ENCODE measurements at regions not wholly inside any gene's neighbourhood (a gene's known extent, or its start where the extent isn't known, plus 50 kb on each side); places are given as distances from the start of the nearest gene placed in this dataset.

DNA sequence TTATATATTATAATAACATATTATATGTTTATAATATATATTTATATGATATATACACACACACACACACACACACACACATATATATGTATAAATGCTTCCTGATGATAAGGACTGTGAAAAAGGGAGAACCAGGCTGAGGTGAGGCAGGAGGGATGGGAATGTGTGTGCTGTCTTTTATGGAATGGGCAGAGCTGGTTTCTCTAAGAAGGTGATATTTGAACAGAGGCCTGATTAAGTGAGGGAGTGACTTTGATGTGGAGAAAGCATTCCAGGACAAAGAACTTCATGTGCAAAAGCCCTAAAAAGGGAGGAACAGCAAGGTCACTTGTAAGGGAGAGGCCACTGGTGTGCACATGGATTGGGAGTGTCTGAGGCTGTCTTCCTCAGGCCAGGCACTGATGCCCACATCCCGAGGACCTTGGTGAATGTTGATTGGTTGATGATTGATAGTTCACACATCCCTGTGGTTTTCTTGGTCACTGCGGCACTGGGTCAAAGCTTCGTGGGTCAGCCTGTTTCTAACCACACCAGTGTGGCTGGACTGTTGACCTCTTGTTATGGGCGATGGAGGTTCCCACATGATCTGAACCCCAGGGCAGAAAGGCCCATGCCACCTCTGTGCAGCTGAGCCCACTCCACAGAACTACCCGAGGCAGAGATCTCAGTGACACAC, 196.9 kb downstream of the MYCN start:
- DNase-seq (ENCODE audit: low read depth): no peak
- no peak overlapping the region for H3K4me3 ChIP-seq (ENCODE audit: low read depth, low read length)
- TF ChIP-seq, protein P1, sequence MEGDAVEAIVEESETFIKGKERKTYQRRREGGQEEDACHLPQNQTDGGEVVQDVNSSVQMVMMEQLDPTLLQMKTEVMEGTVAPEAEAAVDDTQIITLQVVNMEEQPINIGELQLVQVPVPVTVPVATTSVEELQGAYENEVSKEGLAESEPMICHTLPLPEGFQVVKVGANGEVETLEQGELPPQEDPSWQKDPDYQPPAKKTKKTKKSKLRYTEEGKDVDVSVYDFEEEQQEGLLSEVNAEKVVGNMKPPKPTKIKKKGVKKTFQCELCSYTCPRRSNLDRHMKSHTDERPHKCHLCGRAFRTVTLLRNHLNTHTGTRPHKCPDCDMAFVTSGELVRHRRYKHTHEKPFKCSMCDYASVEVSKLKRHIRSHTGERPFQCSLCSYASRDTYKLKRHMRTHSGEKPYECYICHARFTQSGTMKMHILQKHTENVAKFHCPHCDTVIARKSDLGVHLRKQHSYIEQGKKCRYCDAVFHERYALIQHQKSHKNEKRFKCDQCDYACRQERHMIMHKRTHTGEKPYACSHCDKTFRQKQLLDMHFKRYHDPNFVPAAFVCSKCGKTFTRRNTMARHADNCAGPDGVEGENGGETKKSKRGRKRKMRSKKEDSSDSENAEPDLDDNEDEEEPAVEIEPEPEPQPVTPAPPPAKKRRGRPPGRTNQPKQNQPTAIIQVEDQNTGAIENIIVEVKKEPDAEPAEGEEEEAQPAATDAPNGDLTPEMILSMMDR (IDR thresholded peaks at IDR 0.05; ENCODE audit: low read depth, low read length, missing control alignments): no peak

DNA sequence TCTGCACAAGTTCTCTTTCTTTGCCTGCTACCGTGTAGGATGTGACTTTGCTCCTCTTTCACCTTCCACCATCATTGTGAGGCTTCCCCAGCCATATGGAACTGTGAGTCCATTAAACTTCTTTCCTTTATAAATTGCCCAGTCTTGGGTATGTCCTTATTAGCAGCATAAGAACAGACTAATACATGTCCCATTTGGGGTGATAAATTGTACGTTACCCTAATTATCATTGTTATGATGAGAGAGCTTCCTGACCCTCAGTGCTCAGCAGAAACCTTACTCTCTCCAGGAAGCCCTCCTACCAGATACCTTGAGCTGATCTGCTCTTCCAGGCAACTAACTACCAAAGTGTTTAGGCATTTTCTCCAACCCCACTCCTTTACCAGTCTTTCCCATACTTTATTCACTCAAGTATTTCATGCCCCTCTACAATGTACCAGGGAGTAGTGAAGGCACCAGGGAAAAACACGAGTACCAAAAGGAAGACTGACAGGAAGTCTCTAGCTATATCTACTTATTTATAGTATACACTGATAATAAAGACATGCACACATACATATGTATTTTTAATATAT, 196.2 kb downstream of the MYCN start:
- H3K4me3 ChIP-seq (ENCODE audit: low read depth, low read length): no peak overlapping the region
- TF ChIP-seq, protein P1 (IDR thresholded peaks at IDR 0.05; ENCODE audit: low read depth, low read length, missing control alignments): no peak
- no peak for DNase-seq (ENCODE audit: low read depth)

DNA sequence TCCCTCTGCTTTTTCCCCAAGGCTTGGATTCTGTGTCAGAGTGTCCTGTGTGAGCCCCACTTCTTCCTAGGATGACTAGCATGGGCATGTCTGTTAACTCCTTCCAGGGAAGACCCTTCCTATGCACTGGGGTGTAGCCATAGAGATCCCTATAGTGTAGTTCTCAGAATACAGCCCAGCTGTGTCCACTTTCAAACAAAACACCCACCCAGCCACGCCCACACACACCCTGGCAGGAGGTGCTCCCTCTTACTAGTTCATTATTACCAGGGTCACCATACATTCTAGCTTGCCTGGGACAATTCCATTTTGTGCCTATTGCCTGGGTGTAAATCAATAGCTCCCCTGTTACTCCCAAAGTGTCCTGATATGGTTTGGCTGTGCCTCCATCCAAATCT, 195.6 kb downstream of the MYCN start:
- TF ChIP-seq, protein P1 (IDR thresholded peaks at IDR 0.05; ENCODE audit: low read depth, low read length, missing control alignments): no peak
- DNase-seq (ENCODE audit: low read depth): no peak
- no peak overlapping the region for H3K4me3 ChIP-seq (ENCODE audit: low read depth, low read length)

DNA sequence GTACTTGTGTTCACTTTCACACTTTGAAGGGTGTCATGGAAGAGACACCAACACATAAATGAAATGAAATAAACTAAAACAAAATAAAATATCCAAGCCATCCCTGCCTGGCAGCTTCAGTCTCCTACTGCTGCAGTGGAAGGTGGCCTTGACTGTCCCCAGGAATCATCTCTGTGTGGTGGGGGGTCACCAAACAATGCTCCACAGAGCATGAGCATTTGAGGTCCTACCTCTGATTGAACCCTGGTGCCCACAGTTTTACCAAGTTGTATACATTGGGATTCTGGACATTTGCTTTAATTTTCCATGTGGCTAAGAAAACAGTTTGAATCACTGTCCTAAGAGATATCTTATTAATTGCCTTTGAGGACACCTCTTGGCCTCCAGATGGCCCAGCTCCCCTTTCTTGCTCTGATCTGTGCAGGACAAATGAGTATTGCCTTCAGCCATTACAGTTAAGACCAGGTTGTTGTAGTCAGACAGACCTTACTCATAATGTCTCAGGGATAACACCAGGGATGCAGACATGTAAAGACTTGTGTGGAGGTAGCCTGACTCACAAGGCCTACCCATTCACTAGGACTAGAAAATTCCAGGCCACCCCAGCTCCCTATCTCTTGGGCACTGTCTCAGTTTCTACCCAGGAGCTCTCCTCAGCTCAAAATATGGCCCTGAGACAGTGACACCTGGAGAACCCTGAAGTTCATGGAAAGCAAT, 195.0 kb downstream of the MYCN start:
- peak; percentile 2 for DNase-seq (ENCODE audit: low read depth)
- TF ChIP-seq, protein P1 (IDR thresholded peaks at IDR 0.05; ENCODE audit: low read depth, low read length, missing control alignments): no peak
- H3K4me3 ChIP-seq (ENCODE audit: low read depth, low read length): no peak overlapping the region

DNA sequence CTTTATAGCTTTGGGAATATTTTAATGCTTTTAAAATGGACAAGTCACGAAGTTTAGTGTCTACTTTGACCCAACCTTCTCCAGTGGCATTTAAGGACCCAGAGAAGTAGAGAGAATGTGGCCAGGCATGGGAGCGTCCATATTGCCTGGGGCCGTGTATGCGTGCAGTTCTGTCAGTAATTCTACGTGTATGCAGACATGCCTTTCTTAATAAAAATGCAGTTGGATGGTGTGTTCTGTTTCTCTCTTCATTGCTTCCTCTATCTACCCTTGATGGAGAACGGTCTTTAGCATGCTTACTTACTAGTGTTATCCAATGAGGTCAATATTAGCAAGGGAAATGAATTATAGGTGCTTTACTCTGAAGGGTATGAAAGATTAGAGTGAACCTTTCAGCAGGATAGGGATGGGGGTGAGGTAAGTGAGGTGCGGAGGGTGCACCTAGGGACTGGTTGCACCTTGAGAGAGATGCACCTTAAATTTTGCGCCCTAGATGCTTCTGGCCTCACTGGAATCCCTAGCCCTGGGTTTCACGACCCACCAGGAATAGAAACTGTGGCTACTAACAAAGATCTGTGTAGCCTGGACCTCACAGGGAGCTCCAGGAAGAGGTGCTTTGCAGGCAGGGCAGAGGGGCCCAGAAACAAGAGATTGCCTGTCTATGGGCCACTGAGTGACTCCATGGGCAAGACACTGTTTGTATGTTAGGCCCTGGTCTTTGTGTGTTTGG, 194.3 kb downstream of the MYCN start:
- H3K4me3 ChIP-seq (ENCODE audit: low read depth, low read length): no peak overlapping the region
- DNase-seq (ENCODE audit: low read depth): no peak
- TF ChIP-seq, protein P1 (IDR thresholded peaks at IDR 0.05; ENCODE audit: low read depth, low read length, missing control alignments): no peak

DNA sequence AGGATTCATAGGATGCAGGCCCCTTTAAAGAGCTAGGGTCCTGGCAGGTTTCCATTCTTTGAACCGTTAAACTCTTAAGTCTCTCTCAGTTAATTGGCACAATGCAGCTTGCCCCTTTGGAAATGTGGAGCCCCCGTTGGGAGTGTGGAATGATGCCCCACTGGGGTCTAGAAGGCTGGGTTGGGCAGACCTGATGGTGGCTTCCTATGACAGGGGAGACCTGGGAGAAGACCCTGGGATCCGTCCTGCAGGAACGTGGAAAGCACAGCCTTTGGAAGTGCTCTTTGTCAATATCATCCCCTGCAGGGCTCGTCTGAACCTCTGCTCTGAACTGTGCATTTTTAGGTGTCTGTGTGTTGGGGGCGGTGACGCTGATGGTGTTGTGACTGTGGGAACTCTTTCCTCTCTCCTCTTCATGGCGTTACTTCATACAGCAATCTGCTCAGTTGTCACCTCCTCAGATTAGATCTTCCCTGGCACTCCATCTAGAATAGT, 190.6 kb downstream of the MYCN start:
- TF ChIP-seq, protein P1 (IDR thresholded peaks at IDR 0.05; ENCODE audit: low read depth, low read length, missing control alignments): no peak
- no peak for DNase-seq (ENCODE audit: low read depth)
- no peak overlapping the region for H3K4me3 ChIP-seq (ENCODE audit: low read depth, low read length)

All from GM12864 (cell line).